ENCODE measurements at regions not wholly inside any gene's neighbourhood (a gene's known extent, or its start where the extent isn't known, plus 50 kb on each side); places are given as distances from the start of the nearest gene placed in this dataset.

- Histone ChIP-seq H3K9me3 (ENCODE audit: severe bottlenecking) (no peaks in the 10 kb centered on the region), H3K36me3 (ENCODE audit: low read depth) (no peaks in the 10 kb centered on the region), H3K27ac (ENCODE audit: poor library complexity, severe bottlenecking) (no peak overlapping the region), H3K4me3 (ENCODE audit: severe bottlenecking) (no peak overlapping the region), H3K4me1 (ENCODE audit: insufficient read depth, poor library complexity, severe bottlenecking) (no peaks in the 10 kb centered on the region), H3K27me3 (ENCODE audit: insufficient read depth, poor library complexity, severe bottlenecking) (no peaks in the 10 kb centered on the region)
- no peak for TF ChIP-seq CTCF (IDR thresholded peaks at IDR 0.05; ENCODE audit: poor library complexity, severe bottlenecking)
- ATAC-seq (ENCODE audit: low read depth) (no peak), DNase-seq (ENCODE audit: low spot score) (no peak)
Observed at GRCh38 chr6:141576751-141577150, 556.0 kb upstream of the GJE1 start.

GRCh38 chr6:141562851-141563763, 569.6 kb upstream of the GJE1 start:
- Histone ChIP-seq H3K4me3 (ENCODE audit: severe bottlenecking) (no peak overlapping the region), H3K4me1 (ENCODE audit: insufficient read depth, poor library complexity, severe bottlenecking) (no peaks in the 10 kb centered on the region), H3K36me3 (ENCODE audit: low read depth) (no peaks in the 10 kb centered on the region), H3K27me3 (ENCODE audit: insufficient read depth, poor library complexity, severe bottlenecking) (no peaks in the 10 kb centered on the region), H3K27ac (ENCODE audit: poor library complexity, severe bottlenecking) (no peak overlapping the region), H3K9me3 (ENCODE audit: severe bottlenecking) (no peaks in the 10 kb centered on the region)
- 0 out of 3 replicates have a peak, but pooled peaks have one; percentile 42 for ATAC-seq (ENCODE audit: low read depth)
- no peak for DNase-seq (ENCODE audit: low spot score)
- TF ChIP-seq CTCF (IDR thresholded peaks at IDR 0.05; ENCODE audit: poor library complexity, severe bottlenecking), result peak; percentile 98

- ATAC-seq (ENCODE audit: low read depth) (no peak), DNase-seq (ENCODE audit: low spot score) (no peak)
- H3K4me1 ChIP-seq (ENCODE audit: insufficient read depth, poor library complexity, severe bottlenecking), result no peaks in the 10 kb centered on the region
- no peak overlapping the region for H3K4me3 ChIP-seq (ENCODE audit: severe bottlenecking)
- no peaks in the 10 kb centered on the region for H3K36me3 ChIP-seq (ENCODE audit: low read depth)
- no peaks in the 10 kb centered on the region for H3K9me3 ChIP-seq (ENCODE audit: severe bottlenecking)
- no peak overlapping the region for H3K27ac ChIP-seq (ENCODE audit: poor library complexity, severe bottlenecking)
- H3K27me3 ChIP-seq (ENCODE audit: insufficient read depth, poor library complexity, severe bottlenecking), result no peaks in the 10 kb centered on the region
- TF ChIP-seq CTCF (IDR thresholded peaks at IDR 0.05; ENCODE audit: poor library complexity, severe bottlenecking), result no peak
Observed at GRCh38 chr6:141562186-141562811, 570.4 kb upstream of the GJE1 start.

- no peak overlapping the region for H3K27ac ChIP-seq (ENCODE audit: poor library complexity, severe bottlenecking)
- TF ChIP-seq CTCF (IDR thresholded peaks at IDR 0.05; ENCODE audit: poor library complexity, severe bottlenecking), result no peak
- H3K4me3 ChIP-seq (ENCODE audit: severe bottlenecking), result no peak overlapping the region
- DNase-seq (ENCODE audit: low spot score) (no peak), ATAC-seq (ENCODE audit: low read depth) (no peak)
- no peaks in the 10 kb centered on the region for H3K9me3 ChIP-seq (ENCODE audit: severe bottlenecking)
- H3K36me3 ChIP-seq (ENCODE audit: low read depth), result no peaks in the 10 kb centered on the region
- no peaks in the 10 kb centered on the region for H3K27me3 ChIP-seq (ENCODE audit: insufficient read depth, poor library complexity, severe bottlenecking)
- no peaks in the 10 kb centered on the region for H3K4me1 ChIP-seq (ENCODE audit: insufficient read depth, poor library complexity, severe bottlenecking)
Observed at GRCh38 chr6:141561154-141561553, 571.6 kb upstream of the GJE1 start.

All from RWPE2 (cell line).